ENCODE measurements at regions not wholly inside any gene's neighbourhood (a gene's known extent, or its start where the extent isn't known, plus 50 kb on each side); places are given as distances from the start of the nearest gene placed in this dataset.
"Not testable (repeated sequence)": the region's sequence is repeated elsewhere in the genome, so short reads cannot be mapped to it uniquely, and the experiment has no call there.

DNA sequence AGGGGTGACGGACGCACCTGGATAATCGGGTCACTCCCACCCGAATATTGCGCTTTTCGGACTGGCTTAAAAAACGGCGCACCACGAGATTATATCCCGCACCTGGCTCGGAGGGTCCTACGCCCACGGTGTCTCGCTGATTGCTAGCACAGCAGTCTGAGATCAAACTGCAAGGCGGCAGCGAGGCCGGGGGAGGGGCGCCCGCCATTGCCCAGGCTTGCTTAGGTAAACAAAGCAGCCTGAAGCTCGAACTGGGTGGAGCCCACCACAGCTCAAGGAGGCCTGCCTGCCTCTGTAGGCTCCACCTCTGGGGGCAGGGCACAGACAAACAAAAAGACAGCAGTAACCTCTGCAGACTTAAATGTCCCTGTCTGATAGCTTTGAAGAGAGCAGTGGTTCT lies 294.9 kb upstream of the DIO3 start:
- not testable (repeated sequence) for DNase-seq (ENCODE audit: low read depth in 2 of 2)

DNA sequence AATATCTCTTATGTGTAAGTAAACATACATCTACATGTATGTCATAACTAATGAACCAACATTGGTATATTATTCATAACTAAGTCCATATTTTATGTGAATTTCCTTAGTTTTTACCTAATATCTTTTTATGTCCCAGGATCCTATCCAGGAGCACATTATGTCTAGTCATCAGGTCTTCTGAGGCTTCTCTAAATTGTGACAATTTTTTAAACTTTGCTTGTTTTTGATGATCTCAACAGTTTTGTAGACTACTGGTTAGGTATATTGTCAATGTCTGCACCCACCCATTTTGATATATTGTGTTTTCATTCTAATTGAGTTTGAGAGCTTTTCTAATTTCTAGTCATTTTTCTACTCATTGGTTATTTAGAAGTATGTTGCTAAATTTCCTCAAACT lies 288.2 kb upstream of the DIO3 start:
- DNase-seq (ENCODE audit: low read depth in 2 of 2): no peak

GRCh38 chr14:101276309-101277091 lies 284.8 kb upstream of the DIO3 start:
- no peak for DNase-seq (ENCODE audit: low read depth in 2 of 2)

- no peak for DNase-seq (ENCODE audit: low read depth in 2 of 2)
These were observed 278.9 kb upstream of the DIO3 start for GRCh38 chr14:101282418-101282817.

DNA sequence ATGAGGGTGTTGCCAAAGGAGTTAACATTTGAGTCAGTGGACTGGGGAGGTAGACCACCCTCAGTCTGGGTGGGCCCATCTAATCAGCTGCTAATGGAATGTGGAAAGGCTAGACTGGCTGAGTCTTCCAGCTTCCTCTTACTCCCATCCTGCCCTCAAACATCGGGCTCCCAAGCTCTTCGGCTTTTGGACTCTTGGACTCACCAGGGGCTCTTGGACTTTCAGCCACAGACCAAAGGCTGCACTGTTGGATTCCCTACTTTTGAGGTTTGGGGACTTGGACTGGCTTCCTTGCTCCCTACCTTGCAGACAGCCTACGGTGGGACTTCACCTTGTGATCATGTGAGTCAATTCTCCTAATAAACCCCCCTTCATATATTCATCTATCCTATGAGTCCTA lies 276.6 kb upstream of the DIO3 start:
- DNase-seq (ENCODE audit: low read depth in 2 of 2): no peak

- no peak for DNase-seq (ENCODE audit: low read depth in 2 of 2)
These were observed 274.9 kb upstream of the DIO3 start for GRCh38 chr14:101286271-101287018.

- no peak for DNase-seq (ENCODE audit: low read depth in 2 of 2)
These were observed 272.7 kb upstream of the DIO3 start for GRCh38 chr14:101288436-101289229.

DNA sequence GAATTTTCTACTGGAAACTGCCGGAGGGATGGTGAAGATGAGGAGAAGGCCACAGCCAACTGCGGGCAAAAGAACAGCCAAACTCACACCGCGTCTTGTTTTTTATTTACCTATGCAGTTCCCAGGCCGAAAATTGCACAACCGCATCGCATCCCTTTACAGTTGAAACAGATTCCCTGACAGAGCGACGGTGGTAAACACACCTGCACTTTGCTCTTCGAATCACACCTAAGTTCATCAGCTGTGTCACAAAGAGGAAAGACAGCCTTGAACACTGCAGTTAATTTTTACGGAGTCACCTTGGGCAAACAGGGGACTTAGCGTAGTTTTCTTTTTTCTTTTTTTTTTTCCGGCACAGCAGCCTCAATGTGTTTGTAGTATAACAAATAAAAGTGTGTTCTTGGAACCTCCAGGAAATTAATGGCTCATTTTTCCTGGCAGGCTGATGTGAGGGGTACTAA lies 272.0 kb upstream of the DIO3 start:
- DNase-seq (ENCODE audit: low read depth in 2 of 2): no peak

GRCh38 chr14:101289911-101290310 lies 271.4 kb upstream of the DIO3 start:
- no peak for DNase-seq (ENCODE audit: low read depth in 2 of 2)

DNA sequence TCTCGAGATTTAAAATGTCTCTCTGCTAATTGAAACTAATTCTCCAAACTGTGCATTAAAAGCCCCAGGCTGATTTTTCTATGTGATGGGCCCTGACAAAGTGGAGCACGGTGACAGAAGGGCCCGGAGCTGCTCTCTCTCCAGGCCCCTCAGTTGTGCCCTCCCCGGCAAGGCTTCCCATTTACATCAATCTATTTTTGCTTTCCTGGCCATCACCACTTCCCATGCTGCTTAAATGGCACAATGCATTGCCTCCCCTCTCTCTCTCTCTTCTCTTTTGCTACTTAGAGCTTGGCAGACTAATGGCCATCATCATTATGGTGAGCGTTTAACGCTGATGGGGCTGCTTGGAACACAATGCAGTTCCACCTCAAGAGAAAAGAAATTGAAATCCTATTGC lies 270.7 kb upstream of the DIO3 start:
- DNase-seq (ENCODE audit: low read depth in 2 of 2): no peak

- no peak for DNase-seq (ENCODE audit: low read depth in 2 of 2)
These were observed 269.9 kb upstream of the DIO3 start for GRCh38 chr14:101291390-101291789.

DNA sequence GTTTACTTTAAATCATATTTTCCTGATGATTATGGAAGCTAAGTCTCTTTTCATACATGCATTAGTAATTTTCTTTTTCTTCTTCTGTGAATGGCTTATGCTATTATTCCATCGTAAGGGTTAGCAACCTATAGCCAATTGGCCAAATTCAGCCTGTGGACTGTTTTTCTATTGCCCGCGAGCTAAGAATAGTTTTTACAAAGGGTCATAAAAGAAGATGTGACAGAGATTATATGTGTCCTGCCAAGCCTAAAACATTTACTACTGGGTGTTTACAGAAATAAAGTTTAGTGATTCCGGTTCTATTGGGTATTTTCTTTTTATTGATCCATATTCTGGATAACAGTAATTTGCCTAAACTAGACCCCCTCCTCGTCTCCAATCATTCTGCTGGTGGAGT lies 268.8 kb upstream of the DIO3 start:
- DNase-seq (ENCODE audit: low read depth in 2 of 2): no peak

DNA sequence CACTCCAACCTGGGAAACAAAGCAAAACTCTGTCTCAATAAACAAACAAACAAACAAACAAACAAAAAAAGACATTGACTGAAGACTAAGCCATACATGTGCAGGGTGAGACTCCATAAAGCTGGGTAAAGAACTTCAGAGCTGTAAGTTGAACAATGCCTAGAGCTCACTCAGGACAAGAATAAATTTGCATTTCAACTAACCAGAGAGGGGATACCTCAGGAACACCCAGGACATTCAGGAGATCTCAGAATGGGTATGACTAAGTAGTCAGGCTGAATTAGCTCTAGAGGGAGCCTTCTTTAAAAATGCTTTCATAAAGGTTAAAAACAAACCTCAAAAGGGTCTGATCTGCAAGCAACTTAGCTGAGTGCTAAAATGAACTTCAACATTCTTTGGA lies 267.7 kb upstream of the DIO3 start:
- no peak for DNase-seq (ENCODE audit: low read depth in 2 of 2)

GRCh38 chr14:101294136-101294535 lies 267.2 kb upstream of the DIO3 start:
- DNase-seq (ENCODE audit: low read depth in 2 of 2): no peak

- not testable (repeated sequence) for DNase-seq (ENCODE audit: low read depth in 2 of 2)
These were observed 261.5 kb upstream of the DIO3 start for GRCh38 chr14:101299781-101300180.

GRCh38 chr14:101301011-101301410 lies 260.3 kb upstream of the DIO3 start:
- DNase-seq (ENCODE audit: low read depth in 2 of 2): no peak

- not testable (repeated sequence) for DNase-seq (ENCODE audit: low read depth in 2 of 2)
These were observed 254.1 kb upstream of the DIO3 start for GRCh38 chr14:101307162-101307561.

- not testable (repeated sequence) for DNase-seq (ENCODE audit: low read depth in 2 of 2)
These were observed 250.1 kb upstream of the DIO3 start for GRCh38 chr14:101311186-101311585.

DNA sequence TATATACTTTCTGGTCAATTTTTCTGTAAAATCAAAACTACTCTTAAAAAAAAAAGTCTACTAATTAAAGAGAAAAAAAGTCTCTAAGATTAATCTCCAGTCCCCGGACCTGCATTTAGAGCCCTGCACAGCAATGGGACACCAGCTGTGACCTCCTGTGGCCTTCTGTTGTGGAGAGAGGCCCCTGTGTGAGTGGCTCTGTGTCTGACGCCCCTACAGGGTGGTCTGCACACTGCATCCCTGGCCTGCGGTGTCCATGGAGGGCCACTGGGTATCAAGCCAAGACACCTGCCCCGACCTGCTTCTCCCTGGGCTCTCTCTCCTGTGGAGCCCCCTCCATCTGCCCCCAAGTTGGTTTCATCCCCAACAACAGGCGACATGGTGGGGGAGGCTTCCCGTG lies 248.0 kb upstream of the DIO3 start:
- DNase-seq (ENCODE audit: low read depth in 2 of 2): no peak

- DNase-seq (ENCODE audit: low read depth in 2 of 2): no peak
These were observed 245.4 kb upstream of the DIO3 start for GRCh38 chr14:101315802-101316296.

DNA sequence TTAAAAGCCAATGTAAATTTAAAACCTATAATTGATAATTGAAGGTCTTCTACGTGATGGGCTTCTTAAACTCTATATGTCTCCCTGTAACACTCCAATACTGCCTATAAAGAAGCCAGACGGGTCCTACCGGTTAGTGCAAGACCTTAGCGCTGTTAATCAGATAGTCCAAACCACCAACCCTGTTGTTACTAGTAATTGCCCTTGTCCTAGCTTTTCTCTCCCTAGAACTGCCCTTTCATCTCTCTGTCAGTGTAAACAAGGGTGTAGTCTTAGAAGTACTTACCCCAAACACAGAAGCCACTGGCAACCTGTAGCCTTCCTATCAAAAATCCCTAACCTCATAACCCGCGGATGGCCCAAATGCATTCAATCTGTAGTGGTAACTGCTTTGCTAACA lies 243.0 kb upstream of the DIO3 start:
- no peak for DNase-seq (ENCODE audit: low read depth in 2 of 2)

- DNase-seq (ENCODE audit: low read depth in 2 of 2): no peak
These were observed 240.9 kb upstream of the DIO3 start for GRCh38 chr14:101320396-101320795.

Measured in stimulated activated CD4-positive, alpha-beta T cell treated with anti-CD3 and anti-CD28 coated beads, Interleukin-4, amount 100 ng/mL, for 48 hours (primary cell).